ENCODE measurements at regions not wholly inside any gene's neighbourhood (a gene's known extent, or its start where the extent isn't known, plus 50 kb on each side); places are given as distances from the start of the nearest gene placed in this dataset.
"Not testable (repeated sequence)": the region's sequence is repeated elsewhere in the genome, so short reads cannot be mapped to it uniquely, and the experiment has no call there.

DNA sequence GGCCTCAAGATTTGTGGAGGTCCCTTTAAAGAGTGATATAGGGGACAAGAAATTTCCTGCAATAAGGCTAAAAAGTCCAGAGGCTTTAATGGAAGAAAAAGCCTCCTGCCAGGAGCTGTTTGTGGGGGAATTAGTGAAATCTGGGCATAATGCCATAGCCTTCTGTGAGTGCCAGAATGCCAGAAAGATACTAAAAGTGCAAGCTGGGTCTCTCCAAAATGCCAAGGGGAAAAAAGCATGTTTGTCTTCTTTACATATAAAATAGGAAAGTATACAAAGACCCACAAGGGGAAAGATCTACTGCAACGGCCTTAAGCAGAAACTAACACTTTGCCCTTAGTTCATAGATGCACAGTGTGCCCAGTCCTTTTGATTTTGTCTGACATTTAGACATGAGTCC lies 647.7 kb upstream of the ZNF804A start:
- DNase-seq: no peak

DNA sequence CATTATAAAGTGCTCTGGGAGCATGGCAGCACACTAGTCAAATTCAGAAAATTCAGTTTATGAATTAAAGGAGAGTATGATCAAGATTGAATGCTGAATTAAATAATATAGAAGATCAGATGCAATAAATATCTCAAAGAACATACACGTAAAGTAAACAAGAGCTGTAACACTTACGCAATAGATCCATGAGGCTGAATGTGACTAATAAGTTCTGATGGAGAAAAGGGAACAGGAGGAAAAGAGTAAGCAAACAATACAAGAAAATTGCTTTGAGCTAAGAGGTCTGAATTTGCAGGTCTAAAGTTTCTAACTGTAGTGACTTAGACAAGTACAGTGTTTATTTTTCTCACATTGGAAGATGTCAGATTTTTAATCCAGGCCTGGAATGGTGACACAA lies 646.7 kb upstream of the ZNF804A start:
- DNase-seq: no peak

DNA sequence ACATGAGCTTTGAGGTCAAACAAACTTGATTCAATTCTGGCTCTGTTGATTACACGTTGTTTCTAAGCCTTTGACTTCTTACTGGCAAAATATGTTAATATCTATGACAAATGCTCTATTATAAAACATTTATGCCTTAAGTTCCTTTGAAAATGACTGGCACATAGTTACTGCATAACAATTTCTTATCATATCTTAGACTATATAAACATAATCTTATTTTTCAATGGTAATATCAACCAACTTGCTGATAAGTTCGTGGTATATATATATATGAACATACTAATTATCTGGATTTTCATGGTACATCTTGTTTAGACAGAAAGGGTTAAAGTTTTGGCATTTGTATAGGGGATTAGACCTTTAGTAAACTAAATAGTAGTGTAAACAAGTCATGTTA lies 645.6 kb upstream of the ZNF804A start:
- DNase-seq: no peak

DNA sequence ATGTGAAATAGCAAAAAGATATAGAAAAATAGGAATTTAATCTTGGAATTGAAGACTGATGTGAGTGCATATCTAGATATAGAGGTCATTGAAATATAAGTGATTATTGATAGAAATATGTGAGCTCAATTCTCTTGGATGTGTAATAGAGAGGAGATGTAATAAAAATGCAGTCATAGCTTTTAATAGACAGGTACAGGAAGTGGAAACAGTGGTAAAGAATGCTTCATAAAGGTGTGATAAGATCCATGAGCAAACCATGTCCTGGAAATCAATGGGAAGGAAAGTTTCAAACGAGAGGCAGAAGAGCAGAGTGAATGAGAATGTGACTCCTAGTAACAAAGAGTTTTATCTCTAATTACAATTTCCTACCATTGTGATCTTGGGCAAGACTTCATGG lies 634.7 kb upstream of the ZNF804A start:
- no peak for DNase-seq

DNA sequence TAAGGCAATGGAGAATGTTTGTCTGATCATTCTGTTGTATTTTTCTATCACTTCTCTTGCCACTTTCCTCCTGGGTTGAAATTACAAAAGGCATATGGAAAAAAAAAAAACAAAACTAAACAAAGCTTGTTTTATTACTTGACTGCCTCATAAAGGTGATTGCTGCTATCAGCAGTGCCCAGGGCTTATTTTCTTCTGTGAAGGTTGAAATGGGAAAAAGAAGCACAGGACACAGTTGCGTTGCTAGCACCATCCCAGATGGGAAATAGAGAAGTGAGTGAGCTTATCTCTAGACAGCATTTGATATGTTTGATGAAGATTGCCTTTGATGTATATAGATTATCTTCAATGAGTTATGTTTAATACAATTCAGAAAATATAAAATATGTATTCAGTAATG lies 633.8 kb upstream of the ZNF804A start:
- no peak for DNase-seq

DNA sequence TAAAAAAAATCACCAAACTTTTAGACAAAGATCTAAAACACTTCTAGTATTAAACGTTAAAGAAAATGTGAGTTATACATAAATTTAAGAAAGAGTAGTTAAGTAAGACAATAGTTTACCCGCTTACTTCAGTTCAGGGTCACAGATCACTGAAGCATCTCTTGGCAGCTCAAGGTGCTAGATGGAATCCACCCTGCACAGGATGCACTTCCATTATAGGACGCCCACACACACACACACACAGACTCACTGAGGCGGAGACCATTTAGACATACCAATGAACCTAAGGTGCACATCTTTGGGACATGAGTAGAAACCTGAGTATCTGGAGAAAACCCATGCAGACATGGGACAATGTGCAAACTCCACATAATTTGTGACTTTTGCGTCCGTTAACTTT lies 630.6 kb upstream of the ZNF804A start:
- no peak for DNase-seq

DNA sequence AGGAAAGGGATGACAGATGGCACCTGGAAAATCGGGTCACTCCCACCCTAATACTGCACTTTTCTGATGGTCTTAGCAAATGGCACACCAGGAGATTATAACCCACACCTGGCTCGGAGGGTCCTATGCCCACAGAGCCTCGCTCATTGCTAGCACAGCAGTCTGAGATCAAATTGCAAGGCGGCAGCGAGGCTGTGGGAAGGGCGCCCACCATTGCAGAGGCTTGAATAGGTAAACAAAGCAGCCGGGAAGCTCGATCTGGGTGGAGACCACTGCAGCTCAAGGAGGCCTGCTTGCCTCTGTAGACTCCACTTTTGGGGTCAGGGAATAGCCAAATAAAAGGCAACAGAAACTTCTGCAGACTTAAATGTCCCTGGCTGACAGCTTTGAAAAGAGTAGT lies 622.7 kb upstream of the ZNF804A start:
- DNase-seq: not testable (repeated sequence)

DNA sequence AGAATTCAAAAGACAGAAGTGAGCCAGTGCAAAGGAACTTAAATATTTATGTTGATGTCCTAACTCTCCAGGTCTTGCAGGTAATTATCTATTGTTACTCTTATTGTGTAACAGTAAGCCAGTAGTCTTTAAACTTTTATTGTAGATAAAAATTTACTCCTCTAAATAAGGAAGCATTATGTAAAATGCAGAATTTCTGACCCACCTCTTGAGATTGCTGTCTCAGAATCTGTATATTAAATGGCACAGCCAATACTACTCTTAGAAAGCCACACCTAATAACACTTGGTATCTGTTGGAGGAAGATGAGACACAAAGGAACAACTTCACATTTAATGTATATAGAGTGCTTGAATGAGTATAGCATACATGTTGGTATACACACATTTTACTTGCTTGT lies 613.5 kb upstream of the ZNF804A start:
- no peak for DNase-seq

DNA sequence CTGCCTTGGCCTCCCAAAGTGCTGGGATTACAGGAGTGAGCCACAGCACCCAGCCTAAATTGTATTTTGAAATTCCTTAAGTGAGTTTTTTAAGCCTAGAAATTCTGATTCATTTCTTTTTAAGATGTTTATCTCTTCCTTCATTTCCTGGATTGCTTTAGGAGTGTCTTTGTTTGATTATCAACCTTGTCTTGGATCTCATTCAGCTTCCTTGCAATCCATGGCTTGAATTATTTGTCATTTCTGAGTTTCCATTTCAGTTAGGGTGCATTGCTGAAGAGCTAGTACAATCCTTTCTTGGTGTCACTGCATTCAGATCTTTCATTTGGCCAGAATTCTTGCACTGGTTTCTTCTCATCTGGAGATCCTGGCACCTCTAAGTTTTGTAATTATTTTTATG lies 606.4 kb upstream of the ZNF804A start:
- no peak for DNase-seq

DNA sequence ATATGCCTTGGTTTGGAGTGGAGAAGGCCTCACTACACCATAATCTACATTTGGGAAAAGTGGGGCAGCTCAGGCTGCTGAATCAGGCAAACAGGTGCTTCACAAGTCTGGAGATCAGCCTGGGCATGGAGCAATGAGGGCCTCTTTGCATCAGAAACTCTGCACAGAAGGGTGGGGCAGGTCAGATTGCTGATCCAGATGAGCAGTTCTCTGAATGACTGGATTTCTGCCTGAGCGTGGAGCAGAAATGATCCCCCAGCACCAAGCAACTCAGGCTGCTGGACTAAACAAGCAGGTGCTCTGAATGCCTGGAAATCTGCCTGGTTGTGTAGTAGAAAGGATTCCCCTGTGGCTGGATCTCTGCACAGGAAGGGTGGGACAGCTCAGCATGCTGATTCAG lies 605.3 kb upstream of the ZNF804A start:
- no peak for DNase-seq

DNA sequence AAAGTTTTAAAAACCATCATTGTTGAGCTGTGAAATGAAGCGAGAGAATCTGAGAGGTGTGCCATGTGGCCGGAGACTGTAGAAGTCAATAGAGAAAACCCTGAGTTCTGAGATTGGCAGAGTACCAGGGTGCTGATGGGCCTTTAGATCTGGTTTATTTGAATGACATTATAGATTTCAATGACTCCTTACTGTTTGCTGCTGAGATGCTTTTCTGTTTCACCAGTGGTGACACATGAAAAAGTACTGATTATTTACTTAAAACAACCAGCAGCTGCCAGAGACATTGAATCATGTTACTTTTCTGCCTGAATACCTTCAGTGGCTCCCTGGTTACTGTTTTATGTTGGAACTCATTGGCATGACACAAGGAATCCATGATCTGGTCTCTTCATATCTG lies 602.7 kb upstream of the ZNF804A start:
- no peak for DNase-seq

DNA sequence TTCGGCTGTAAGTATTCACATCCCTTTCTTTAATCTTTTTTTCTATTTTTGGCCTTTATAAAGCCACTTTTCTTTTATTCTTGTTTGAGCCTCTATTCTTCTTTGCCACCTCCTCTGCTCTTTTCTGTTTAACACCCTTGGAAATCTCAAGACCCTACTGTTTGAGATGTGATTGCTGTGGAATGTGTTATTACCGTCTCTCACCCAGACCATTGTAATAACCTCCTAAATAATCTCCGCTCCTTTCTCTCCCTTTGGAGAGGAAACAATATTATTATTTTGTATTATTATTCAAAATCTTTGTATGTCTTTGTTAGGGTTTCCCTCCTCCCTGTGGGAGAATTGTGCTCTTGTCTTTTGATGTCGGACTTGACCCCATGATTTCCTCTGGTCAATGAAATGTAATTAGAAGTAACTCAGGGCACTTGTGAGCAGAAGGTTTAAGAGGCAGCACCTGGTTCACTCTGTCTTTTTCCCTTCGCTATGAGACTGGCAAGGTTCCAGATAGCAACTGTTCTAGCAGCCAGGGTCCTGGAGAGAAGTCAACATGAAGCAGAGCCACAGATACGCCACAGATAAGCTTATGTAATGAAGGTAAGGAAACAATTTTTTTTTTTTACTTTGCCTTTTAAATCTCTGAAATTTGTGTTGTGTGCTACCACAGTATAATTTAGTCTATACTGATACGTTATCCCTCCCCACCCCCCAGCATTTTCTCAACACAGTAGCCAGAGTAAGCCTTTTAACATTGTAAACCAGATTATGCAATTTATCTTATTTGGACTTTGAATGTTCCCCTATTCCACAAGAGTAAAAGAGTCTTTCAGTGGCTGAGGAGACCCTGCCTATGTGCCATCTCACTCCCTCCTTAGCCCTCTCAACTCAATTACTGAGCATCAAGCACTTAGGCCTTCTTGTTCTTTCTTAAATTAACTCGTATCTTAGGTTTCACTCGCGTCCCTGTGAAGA lies 601.2 kb upstream of the ZNF804A start:
- no peak for DNase-seq

DNA sequence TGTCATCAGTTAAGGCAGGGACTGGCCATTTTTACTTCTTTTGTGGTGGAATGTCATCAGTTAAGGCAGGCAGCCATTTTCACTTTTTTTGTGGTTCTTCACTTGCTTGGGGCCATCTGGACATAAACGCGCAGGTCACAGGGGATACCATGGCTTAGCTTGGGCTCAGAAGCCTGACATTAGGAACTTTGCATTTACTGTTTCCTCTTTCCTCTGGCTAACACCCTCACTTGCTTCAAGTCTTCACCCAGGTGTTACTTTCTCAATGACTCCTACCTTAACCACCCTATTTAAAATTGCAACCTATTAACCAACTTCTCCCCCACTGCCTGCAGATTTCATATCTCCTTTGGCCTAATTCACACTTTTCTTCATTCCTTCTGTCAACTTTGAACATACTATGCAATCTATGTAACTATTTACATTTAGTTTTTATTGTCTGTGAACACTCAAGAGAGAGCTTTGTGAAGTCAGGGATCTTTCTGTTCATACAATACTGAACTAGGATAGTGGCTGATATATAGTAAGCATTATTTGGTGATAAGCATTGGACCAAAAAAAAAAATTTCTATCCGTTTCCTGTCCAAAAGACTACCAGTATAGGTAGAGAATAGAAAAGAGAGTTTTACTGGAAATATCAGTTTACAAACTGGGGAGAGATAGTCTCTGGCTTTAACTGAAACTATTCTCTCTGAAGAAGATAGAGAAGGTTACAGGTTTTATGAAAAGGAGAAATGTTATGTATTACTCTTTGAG lies 600.1 kb upstream of the ZNF804A start:
- DNase-seq: no peak

DNA sequence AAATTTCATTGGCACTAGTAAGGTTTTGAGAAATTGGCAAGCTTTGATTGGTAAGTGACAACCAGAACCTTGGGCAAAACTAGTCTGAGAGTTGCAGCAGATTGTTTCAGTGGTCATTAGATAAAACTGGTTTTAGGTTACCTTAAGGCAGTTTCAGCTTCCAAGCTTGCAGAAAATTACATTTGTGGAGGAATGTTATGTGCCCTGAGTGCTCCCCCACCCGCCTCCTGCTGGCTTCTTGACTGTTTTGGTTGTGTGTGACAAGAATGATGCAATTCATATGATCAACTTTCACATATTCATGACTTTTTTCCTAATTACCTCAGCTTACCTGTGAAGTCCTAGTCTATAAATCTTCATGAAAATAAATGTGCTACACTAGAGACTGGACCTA lies 599.5 kb upstream of the ZNF804A start:
- no peak for DNase-seq

DNA sequence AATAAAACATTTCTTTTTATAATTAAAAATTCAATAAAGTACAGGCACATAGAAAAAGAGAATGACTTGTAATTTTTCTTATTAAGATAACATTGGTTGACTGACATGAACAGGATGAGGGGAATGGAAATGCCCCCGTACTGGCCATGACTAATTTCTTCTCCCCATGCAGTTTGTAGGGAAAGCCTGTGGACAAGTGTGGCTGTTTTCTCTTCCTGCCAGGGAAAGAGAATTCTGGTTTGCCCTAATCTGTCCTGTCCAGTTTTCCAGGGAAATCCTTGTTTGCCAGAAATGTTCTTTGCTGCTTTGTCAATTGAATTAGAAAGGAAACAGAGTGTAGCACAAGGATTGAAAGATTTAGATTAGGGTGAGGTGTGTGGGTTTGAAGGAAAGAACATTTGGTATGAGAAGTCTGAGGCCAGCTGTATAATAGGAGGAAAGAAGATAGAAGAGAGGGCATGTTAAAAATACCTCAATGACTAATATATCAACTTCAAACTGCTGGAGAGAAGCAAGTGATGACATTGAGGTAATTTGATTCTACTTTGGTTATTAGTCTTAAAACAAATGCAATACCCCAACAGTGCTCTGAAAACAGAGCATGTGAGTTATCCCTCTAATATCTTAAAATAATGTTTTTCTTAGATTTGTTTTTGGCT lies 593.9 kb upstream of the ZNF804A start:
- no peak for DNase-seq

DNA sequence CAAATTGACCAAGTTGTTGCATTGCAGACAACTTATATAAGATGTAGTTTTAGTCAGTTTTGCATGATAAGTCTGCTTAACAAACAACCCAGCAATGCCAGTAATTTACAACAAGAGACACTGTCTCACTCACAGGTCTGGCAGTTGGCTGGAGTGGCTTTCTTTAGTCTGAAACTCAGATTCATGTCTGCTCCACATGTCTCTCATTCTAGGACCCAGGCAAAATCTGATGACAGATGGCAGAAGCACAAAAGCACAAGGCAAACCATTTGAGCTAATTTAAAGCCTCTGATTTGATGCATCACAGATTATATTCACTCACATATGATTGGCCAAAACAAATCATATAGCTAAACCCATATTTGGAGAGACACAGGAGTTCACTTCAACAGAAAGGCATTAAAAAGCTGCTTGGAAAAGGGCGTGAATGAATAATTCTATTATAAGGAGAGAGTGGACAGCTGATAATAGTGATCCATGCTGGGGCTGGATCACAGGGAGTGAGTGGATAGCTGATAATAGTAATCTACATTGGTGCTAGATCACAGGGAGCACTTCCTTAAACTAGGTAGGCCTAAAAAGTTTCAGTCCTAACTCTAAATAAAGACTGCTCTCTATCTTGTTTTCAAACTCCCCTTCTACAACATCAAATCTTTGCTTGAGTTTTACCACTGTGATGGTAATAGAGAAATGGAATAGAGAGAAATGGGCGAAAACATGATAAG lies 593.2 kb upstream of the ZNF804A start:
- no peak for DNase-seq

DNA sequence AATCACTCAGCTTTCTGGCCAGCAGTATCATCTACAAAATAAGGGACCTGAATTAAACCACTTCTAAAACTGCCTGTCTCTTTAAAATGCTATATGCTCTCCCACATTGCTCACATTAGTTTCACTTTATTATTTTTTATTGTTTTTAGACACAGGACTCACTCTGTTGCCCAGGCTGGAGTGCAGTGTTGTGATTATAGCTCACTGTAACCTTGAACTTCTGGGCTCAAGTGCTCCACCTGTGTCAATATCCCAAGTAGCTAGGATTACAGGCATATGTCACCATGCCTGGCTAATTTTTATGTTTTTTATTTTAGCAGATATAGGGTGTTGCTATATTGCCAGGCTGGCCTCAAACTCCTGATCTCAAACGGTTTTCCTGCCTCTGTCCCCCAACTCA lies 591.3 kb upstream of the ZNF804A start:
- no peak for DNase-seq

DNA sequence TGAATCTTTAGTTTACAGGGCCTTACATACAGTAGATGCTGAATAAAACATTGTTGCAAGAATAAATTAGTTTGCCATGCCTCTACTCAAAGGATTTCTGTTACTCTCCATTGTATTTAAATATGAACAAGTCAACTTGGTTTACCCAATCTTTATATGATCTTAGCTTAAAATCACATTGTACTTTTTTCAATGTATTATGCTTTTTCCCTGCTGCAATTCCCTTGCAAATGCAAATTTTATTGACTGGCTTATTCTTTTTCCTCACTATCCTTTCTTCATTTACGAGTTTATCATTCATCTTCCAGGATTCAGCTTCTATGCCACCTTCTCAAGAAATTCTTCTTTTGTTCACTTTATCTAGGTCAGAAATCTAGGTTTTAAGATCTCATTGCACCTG lies 571.4 kb upstream of the ZNF804A start:
- DNase-seq: no peak

DNA sequence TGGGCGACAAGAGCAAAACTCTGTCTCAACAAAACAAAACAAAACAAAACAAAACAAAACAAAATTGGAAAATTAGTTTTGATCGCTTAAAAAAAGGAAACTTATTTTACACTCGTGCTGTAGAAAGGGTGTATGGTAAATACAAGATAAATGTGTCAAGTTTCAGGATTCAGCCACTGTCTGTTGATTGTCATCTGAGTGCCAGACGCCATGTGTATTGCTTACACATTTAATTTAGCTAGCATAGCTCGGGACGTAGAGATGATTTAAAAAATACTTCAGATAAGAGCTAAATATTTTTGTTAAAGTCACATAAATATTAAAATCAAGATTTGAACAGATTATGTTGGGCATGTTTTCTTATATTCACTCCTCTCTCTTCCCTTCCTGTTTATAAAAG lies 568.1 kb upstream of the ZNF804A start:
- DNase-seq: no peak

DNA sequence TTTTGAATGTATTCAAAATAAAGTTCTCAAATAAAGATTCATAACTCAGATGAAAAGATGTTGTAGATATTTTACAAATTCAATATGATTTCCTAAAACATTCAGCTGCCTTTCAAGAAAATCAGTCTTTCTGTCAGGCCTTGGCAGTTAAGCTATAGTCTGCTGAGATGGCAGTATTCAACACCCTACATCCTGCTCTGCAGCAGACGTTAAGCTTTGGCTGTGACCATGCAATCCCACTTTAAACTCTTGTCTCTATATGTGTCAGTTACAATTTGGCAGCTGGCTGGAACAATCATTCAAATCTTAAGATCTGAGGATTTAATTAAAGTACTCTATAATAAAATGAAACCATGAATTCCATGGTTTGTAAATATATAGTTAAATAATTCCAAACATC lies 567.3 kb upstream of the ZNF804A start:
- no peak for DNase-seq

DNA sequence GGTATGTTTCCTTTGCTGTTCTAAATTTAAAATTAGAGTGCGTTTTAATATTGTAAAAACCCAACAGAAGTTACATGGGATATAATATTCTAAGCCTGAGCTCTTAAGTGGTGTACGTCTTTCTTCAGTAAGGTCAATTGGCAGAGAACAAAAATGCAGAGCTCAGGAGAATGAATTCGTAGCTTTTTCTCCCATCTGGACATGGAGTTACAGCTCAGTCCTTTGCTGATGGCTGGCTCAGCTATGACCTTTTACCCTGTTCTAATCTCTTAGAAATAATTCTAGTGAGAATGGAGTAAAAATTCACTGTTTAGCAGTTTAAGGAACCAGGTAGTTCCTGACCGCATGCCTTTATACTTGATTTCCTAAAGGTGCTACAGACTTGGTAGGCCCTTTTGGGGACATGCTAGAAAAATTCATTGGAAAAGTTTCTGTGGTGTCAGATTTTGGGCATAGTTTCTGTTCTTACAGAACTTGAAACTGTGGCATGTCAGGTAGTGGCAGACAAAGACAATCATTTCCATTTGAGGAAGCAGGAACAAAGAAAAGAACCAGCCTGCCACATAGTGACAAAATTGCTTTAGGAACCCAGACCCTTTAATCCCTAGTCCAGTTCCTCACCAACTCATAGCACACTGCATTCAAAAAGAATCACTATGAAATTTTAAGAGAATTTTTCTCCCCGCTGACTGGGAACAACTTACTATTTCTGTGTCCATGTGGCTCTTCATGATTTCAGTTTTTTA lies 566.8 kb upstream of the ZNF804A start:
- no peak for DNase-seq

DNA sequence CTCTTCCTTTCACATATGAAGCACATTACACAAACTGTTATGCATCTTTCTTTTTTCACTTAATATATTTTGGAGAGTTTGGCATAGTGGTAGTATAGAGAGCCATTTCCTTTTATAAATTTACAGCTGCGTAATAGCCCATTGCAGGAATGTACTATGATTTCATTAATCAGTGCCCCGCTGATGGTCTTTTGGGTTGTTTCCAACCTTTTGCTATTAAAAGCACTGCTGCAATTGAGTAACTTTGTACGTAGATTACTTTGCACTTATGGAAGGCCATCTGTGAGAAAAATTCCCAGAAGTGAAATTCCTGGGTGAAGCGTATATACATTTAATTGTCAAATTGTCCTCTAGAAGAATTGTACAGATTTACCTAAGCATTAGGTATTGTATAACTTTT lies 565.3 kb upstream of the ZNF804A start:
- no peak for DNase-seq
